ENCODE measurements at regions not wholly inside any gene's neighbourhood (a gene's known extent, or its start where the extent isn't known, plus 50 kb on each side); places are given as distances from the start of the nearest gene placed in this dataset.

DNA sequence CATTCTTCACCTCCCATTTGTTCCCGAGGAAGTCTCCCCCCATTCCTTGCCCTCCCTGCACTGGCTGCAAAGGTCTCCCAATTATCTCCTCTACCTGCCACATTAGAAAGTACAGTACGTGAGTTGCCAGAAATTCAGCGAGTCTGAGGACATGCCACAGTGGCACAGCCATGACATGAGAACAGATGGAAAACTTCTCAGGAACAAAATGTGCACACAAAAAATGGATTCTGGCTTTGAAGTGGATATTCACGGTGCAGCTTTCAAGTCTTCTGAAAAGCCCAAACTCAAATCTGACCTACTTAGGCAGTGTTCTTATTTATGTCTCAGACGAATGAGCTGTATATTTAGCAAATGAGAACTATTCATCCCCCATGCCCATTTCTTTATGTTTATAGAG is 269.1 kb upstream of the ARID1B start:
- Histone ChIP-seq H3K9ac (no peak overlapping the region), H3K27ac (no peak overlapping the region), H3K4me2 (ENCODE audit: unreplicated experiment) (no peak overlapping the region), H3K9me2 (ENCODE audit: insufficient read depth) (no peaks in the 10 kb centered on the region), H3K79me2 (ENCODE audit: insufficient read depth) (no peaks in the 10 kb centered on the region), H3K4me1 (ENCODE audit: insufficient read depth) (no peaks in the 10 kb centered on the region), H3F3A (ENCODE audit: insufficient read depth) (no peaks in the 10 kb centered on the region), H3K9me3 (ENCODE audit: low read depth) (no peaks in the 10 kb centered on the region), H4K20me1 (ENCODE audit: insufficient read depth) (no peaks in the 10 kb centered on the region), H2AFZ (no peak overlapping the region), H3K27me3 (replicated peaks; ENCODE audit: insufficient read depth) (0 out of 2 replicates have a peak, but pooled peaks cover 3% of the 10 kb centered on the region), H3K36me3 (ENCODE audit: low read depth) (no peaks in the 10 kb centered on the region), H3K4me3 (no peak overlapping the region)
- in situ Hi-C loops (cut with MboI): no loop called here
- DNase-seq: no peak
- WGBS, 2 experiments (ENCODE audit: low coverage in 1 of 2, low lambda C conversion rate in 2 of 2, missing lambda C conversion rate in 2 of 2): 27 to 31% methylated on average over 5 of the region's 5 CpGs
- TF ChIP-seq EZH2phosphoT487 (IDR thresholded peaks at IDR 0.05; ENCODE audit: insufficient read depth, low read depth) (no peak), EZH2 (IDR thresholded peaks at IDR 0.05; ENCODE audit: insufficient read depth, poor library complexity, severe bottlenecking) (no peak)

DNA sequence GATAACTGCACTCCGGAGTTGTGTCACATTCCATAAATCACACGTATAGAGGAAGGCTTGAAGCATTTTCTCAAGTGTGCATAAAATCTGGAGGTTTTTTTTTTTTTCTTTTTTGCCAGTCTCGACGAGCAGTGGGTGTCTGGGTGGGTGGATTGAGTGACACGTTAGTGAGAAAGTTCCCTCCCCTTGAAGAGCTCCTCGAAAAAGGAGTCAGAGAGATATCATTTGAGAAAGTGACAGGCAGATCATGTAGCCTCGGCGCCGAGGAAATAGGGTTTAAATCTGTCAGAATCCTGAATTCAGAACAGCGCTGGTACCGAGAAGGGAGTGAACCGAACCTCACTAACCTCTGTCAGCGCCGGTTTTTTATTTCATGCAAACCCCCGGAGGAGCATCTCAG is 269.5 kb upstream of the ARID1B start:
- H3K4me3 ChIP-seq: no peak overlapping the region
- TF ChIP-seq EZH2phosphoT487 (IDR thresholded peaks at IDR 0.05; ENCODE audit: insufficient read depth, low read depth) (no peak), EZH2 (IDR thresholded peaks at IDR 0.05; ENCODE audit: insufficient read depth, poor library complexity, severe bottlenecking) (no peak)
- no peaks in the 10 kb centered on the region for H3K36me3 ChIP-seq (ENCODE audit: low read depth)
- no peak overlapping the region for H3K4me2 ChIP-seq (ENCODE audit: unreplicated experiment)
- H3K79me2 ChIP-seq (ENCODE audit: insufficient read depth): no peaks in the 10 kb centered on the region
- no peak for DNase-seq
- no peaks in the 10 kb centered on the region for H3F3A ChIP-seq (ENCODE audit: insufficient read depth)
- H2AFZ ChIP-seq: no peak overlapping the region
- in situ Hi-C loops (cut with MboI): no loop called here
- WGBS, 2 experiments (ENCODE audit: low coverage in 1 of 2, low lambda C conversion rate in 2 of 2, missing lambda C conversion rate in 2 of 2): 35 to 41% methylated on average over 14 to 15 of the region's 15 CpGs
- no peaks in the 10 kb centered on the region for H3K9me2 ChIP-seq (ENCODE audit: insufficient read depth)
- H3K27ac ChIP-seq: no peak overlapping the region
- H4K20me1 ChIP-seq (ENCODE audit: insufficient read depth): no peaks in the 10 kb centered on the region
- H3K4me1 ChIP-seq (ENCODE audit: insufficient read depth): no peaks in the 10 kb centered on the region
- H3K9ac ChIP-seq: no peak overlapping the region
- 0 out of 2 replicates have a peak, but pooled peaks cover 3% of the 10 kb centered on the region for H3K27me3 ChIP-seq (replicated peaks; ENCODE audit: insufficient read depth)
- no peaks in the 10 kb centered on the region for H3K9me3 ChIP-seq (ENCODE audit: low read depth)

DNA sequence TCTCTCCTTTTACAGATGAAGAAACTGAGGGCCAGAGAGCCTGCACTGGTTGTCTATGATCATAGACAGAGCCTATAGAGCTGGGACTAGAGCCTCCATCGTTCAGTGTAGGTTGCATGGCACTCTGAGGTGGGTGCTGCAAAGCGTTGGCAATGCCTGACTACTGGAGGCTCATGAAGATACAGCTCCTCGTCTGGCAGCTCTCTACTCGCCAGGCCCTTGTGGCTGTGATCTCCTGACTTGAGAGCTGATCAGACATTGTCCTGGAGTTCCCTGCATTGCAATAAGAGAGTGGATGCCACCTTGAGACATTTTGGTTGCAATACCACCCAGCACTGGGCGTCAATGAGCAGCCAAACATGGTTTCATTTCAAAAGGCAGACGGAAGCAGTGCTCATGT is 270.1 kb upstream of the ARID1B start:
- WGBS, 2 experiments (ENCODE audit: low coverage in 1 of 2, low lambda C conversion rate in 2 of 2, missing lambda C conversion rate in 2 of 2): 30 to 32% methylated on average over 6 of the region's 6 CpGs
- no peaks in the 10 kb centered on the region for H3K9me2 ChIP-seq (ENCODE audit: insufficient read depth)
- 0 out of 2 replicates have a peak, but pooled peaks cover 3% of the 10 kb centered on the region for H3K27me3 ChIP-seq (replicated peaks; ENCODE audit: insufficient read depth)

DNA sequence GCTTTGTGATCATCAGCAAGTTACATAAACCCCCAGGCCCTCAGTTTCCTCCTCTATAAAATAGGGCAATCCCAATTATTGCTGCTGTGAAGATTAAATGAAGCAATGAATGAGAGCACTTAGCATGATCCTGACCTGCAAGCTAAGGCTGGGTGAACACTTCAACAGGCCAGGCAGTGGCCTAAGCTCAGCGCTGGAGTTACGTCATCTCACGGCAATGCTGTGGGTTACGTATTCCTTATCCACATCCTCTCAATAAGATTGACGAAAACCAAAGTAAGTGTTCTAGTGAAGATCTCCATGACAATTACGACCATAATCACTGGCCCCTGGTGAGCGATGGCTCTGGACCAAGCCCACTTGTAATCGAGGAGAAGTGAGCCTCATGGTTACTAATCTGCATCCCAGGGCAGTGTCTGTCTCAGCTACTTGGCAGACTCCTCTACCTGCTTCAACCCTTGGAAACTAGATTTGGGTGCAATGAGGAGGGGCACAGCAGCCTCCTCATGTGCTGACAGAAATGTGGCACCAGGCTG is 274.1 kb upstream of the ARID1B start:
- no peaks in the 10 kb centered on the region for H3F3A ChIP-seq (ENCODE audit: insufficient read depth)
- 76 to 78% methylated on average over 8 of the region's 8 CpGs for WGBS, 2 experiments (ENCODE audit: low coverage in 1 of 2, low lambda C conversion rate in 2 of 2, missing lambda C conversion rate in 2 of 2)
- H4K20me1 ChIP-seq (ENCODE audit: insufficient read depth): no peaks in the 10 kb centered on the region
- in situ Hi-C loops (cut with MboI): no loop called here
- no peaks in the 10 kb centered on the region for H3K36me3 ChIP-seq (ENCODE audit: low read depth)
- no peak overlapping the region for H3K4me3 ChIP-seq
- DNase-seq: no peak
- no peaks in the 10 kb centered on the region for H3K79me2 ChIP-seq (ENCODE audit: insufficient read depth)
- H3K9me2 ChIP-seq (ENCODE audit: insufficient read depth): no peaks in the 10 kb centered on the region
- H3K27me3 ChIP-seq (replicated peaks; ENCODE audit: insufficient read depth): no peaks in the 10 kb centered on the region
- H3K4me1 ChIP-seq (ENCODE audit: insufficient read depth): no peaks in the 10 kb centered on the region
- H3K9me3 ChIP-seq (ENCODE audit: low read depth): no peaks in the 10 kb centered on the region
- H3K4me2 ChIP-seq (ENCODE audit: unreplicated experiment): no peak overlapping the region
- TF ChIP-seq EZH2 (IDR thresholded peaks at IDR 0.05; ENCODE audit: insufficient read depth, poor library complexity, severe bottlenecking) (no peak), EZH2phosphoT487 (IDR thresholded peaks at IDR 0.05; ENCODE audit: insufficient read depth, low read depth) (no peak)
- H3K27ac ChIP-seq: no peak overlapping the region
- H3K9ac ChIP-seq: no peak overlapping the region
- no peak overlapping the region for H2AFZ ChIP-seq

More for the DNA sequence above, 270.1 kb upstream of the ARID1B start:
- Histone ChIP-seq H3K9ac (no peak overlapping the region), H2AFZ (no peak overlapping the region), H3K4me3 (no peak overlapping the region), H3K36me3 (ENCODE audit: low read depth) (no peaks in the 10 kb centered on the region), H3K9me3 (ENCODE audit: low read depth) (no peaks in the 10 kb centered on the region), H3F3A (ENCODE audit: insufficient read depth) (no peaks in the 10 kb centered on the region), H3K4me1 (ENCODE audit: insufficient read depth) (no peaks in the 10 kb centered on the region), H3K4me2 (ENCODE audit: unreplicated experiment) (no peak overlapping the region), H3K27ac (no peak overlapping the region), H4K20me1 (ENCODE audit: insufficient read depth) (no peaks in the 10 kb centered on the region), H3K79me2 (ENCODE audit: insufficient read depth) (no peaks in the 10 kb centered on the region)
- in situ Hi-C loops (cut with MboI): no loop called here
- TF ChIP-seq EZH2phosphoT487 (IDR thresholded peaks at IDR 0.05; ENCODE audit: insufficient read depth, low read depth) (no peak), EZH2 (IDR thresholded peaks at IDR 0.05; ENCODE audit: insufficient read depth, poor library complexity, severe bottlenecking) (no peak)
- DNase-seq: no peak

DNA sequence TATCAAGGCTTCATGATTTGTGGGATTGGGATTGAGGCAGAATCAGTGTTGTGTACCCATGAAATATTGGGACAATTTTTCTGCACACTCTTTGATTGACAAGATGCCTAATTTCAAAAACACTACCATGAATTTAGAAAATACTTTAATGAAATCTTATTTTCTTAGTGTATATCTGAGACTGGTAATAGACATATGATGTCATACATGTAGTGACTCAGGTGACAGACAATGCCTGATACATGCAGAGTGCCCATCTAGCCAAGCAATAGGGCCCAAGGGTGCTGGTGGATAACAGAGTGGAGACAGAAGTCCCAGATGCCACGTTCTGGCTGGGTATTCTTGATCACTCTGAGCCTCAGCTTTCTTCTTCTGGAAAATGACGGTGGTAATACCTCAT is 279.6 kb upstream of the ARID1B start:
- H3F3A ChIP-seq (ENCODE audit: insufficient read depth): no peaks in the 10 kb centered on the region
- 3 to 12% methylated on average over 2 of the region's 2 CpGs for WGBS, 2 experiments (ENCODE audit: low coverage in 1 of 2, low lambda C conversion rate in 2 of 2, missing lambda C conversion rate in 2 of 2)
- no peak overlapping the region for H3K4me3 ChIP-seq
- no peaks in the 10 kb centered on the region for H3K36me3 ChIP-seq (ENCODE audit: low read depth)
- H3K9me3 ChIP-seq (ENCODE audit: low read depth): no peaks in the 10 kb centered on the region
- H4K20me1 ChIP-seq (ENCODE audit: insufficient read depth): no peaks in the 10 kb centered on the region
- H3K4me1 ChIP-seq (ENCODE audit: insufficient read depth): no peaks in the 10 kb centered on the region
- in situ Hi-C loops (cut with MboI): no loop called here
- TF ChIP-seq EZH2 (IDR thresholded peaks at IDR 0.05; ENCODE audit: insufficient read depth, poor library complexity, severe bottlenecking) (no peak), EZH2phosphoT487 (IDR thresholded peaks at IDR 0.05; ENCODE audit: insufficient read depth, low read depth) (no peak)
- no peak for DNase-seq
- no peak overlapping the region for H3K27ac ChIP-seq
- no peaks in the 10 kb centered on the region for H3K27me3 ChIP-seq (replicated peaks; ENCODE audit: insufficient read depth)
- H3K9me2 ChIP-seq (ENCODE audit: insufficient read depth): no peaks in the 10 kb centered on the region
- H3K9ac ChIP-seq: no peak overlapping the region
- no peak overlapping the region for H3K4me2 ChIP-seq (ENCODE audit: unreplicated experiment)
- H3K79me2 ChIP-seq (ENCODE audit: insufficient read depth): no peaks in the 10 kb centered on the region
- no peak overlapping the region for H2AFZ ChIP-seq

Measured in GM23248 (cell line).